ENCODE measurements at regions not wholly inside any gene's neighbourhood (a gene's known extent, or its start where the extent isn't known, plus 50 kb on each side); places are given as distances from the start of the nearest gene placed in this dataset.

DNA sequence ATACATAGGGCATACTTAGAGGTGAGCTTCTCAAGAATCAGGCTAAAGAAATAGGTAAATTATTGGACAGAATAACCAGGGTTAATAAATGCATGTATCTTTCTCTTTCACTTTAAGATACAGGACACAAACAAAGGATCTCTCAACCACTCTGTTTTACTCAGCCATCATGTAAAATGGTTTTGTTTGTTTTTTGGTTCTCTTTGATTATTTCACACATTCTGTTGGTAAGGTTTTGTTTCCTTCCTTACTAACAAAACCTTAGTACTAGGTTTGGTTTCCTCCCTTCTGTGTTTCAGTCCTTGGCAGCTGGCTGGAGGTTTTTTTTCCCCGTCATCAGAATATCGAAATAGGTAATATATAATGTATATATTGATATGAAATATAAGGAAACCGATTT lies 1506.8 kb upstream of the TMEFF2 start:
- no peak for DNase-seq (ENCODE audit: extremely low spot score, unreplicated experiment)
- no peaks in the 10 kb centered on the region for H3K27me3 Mint-ChIP-seq (ENCODE audit: unreplicated experiment)
- H3K9me3 Mint-ChIP-seq (ENCODE audit: unreplicated experiment): no peaks in the 10 kb centered on the region
- peaks cover 15% of the 10 kb centered on the region for H3K4me1 Mint-ChIP-seq (ENCODE audit: unreplicated experiment)
- no peak overlapping the region for H3K4me3 Mint-ChIP-seq (ENCODE audit: unreplicated experiment)
- TF ChIP-seq, protein P1, sequence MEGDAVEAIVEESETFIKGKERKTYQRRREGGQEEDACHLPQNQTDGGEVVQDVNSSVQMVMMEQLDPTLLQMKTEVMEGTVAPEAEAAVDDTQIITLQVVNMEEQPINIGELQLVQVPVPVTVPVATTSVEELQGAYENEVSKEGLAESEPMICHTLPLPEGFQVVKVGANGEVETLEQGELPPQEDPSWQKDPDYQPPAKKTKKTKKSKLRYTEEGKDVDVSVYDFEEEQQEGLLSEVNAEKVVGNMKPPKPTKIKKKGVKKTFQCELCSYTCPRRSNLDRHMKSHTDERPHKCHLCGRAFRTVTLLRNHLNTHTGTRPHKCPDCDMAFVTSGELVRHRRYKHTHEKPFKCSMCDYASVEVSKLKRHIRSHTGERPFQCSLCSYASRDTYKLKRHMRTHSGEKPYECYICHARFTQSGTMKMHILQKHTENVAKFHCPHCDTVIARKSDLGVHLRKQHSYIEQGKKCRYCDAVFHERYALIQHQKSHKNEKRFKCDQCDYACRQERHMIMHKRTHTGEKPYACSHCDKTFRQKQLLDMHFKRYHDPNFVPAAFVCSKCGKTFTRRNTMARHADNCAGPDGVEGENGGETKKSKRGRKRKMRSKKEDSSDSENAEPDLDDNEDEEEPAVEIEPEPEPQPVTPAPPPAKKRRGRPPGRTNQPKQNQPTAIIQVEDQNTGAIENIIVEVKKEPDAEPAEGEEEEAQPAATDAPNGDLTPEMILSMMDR (IDR thresholded peaks at IDR 0.05): no peak
- H3K36me3 Mint-ChIP-seq (ENCODE audit: unreplicated experiment): no peaks in the 10 kb centered on the region
- H3K27ac Mint-ChIP-seq (ENCODE audit: unreplicated experiment): no peak overlapping the region

- Mint-ChIP-seq H3K4me1 (ENCODE audit: unreplicated experiment) (peaks cover 26% of the 10 kb centered on the region), H3K27me3 (ENCODE audit: unreplicated experiment) (no peaks in the 10 kb centered on the region), H3K36me3 (ENCODE audit: unreplicated experiment) (no peaks in the 10 kb centered on the region), H3K9me3 (ENCODE audit: unreplicated experiment) (no peaks in the 10 kb centered on the region), H3K4me3 (ENCODE audit: unreplicated experiment) (no peak overlapping the region), H3K27ac (ENCODE audit: unreplicated experiment) (no peak overlapping the region)
- TF ChIP-seq, protein P1 (IDR thresholded peaks at IDR 0.05): peak; percentile 83
- DNase-seq (ENCODE audit: extremely low spot score, unreplicated experiment): no peak
Observed at GRCh38 chr2:193695367-193695766, 1500.6 kb upstream of the TMEFF2 start.

GRCh38 chr2:193693758-193694157 lies 1499.0 kb upstream of the TMEFF2 start:
- H3K27ac Mint-ChIP-seq (ENCODE audit: unreplicated experiment): no peak overlapping the region
- H3K4me3 Mint-ChIP-seq (ENCODE audit: unreplicated experiment): no peak overlapping the region
- no peaks in the 10 kb centered on the region for H3K36me3 Mint-ChIP-seq (ENCODE audit: unreplicated experiment)
- H3K27me3 Mint-ChIP-seq (ENCODE audit: unreplicated experiment): no peaks in the 10 kb centered on the region
- H3K9me3 Mint-ChIP-seq (ENCODE audit: unreplicated experiment): no peaks in the 10 kb centered on the region
- TF ChIP-seq, protein P1 (IDR thresholded peaks at IDR 0.05): no peak
- H3K4me1 Mint-ChIP-seq (ENCODE audit: unreplicated experiment): peaks cover 15% of the 10 kb centered on the region
- DNase-seq (ENCODE audit: extremely low spot score, unreplicated experiment): no peak

GRCh38 chr2:193690572-193690971 lies 1495.8 kb upstream of the TMEFF2 start:
- no peak for DNase-seq (ENCODE audit: extremely low spot score, unreplicated experiment)
- H3K36me3 Mint-ChIP-seq (ENCODE audit: unreplicated experiment): no peaks in the 10 kb centered on the region
- no peaks in the 10 kb centered on the region for H3K9me3 Mint-ChIP-seq (ENCODE audit: unreplicated experiment)
- H3K27ac Mint-ChIP-seq (ENCODE audit: unreplicated experiment): no peak overlapping the region
- peaks cover 13% of the 10 kb centered on the region for H3K4me1 Mint-ChIP-seq (ENCODE audit: unreplicated experiment)
- H3K27me3 Mint-ChIP-seq (ENCODE audit: unreplicated experiment): no peaks in the 10 kb centered on the region
- TF ChIP-seq, protein P1 (IDR thresholded peaks at IDR 0.05): no peak
- H3K4me3 Mint-ChIP-seq (ENCODE audit: unreplicated experiment): no peak overlapping the region

GRCh38 chr2:193687195-193687594 lies 1492.5 kb upstream of the TMEFF2 start:
- no peak for DNase-seq (ENCODE audit: extremely low spot score, unreplicated experiment)
- TF ChIP-seq, protein P1 (IDR thresholded peaks at IDR 0.05): no peak
- H3K4me3 Mint-ChIP-seq (ENCODE audit: unreplicated experiment): no peak overlapping the region
- H3K36me3 Mint-ChIP-seq (ENCODE audit: unreplicated experiment): peaks cover 2% of the 10 kb centered on the region
- no peaks in the 10 kb centered on the region for H3K4me1 Mint-ChIP-seq (ENCODE audit: unreplicated experiment)
- no peaks in the 10 kb centered on the region for H3K9me3 Mint-ChIP-seq (ENCODE audit: unreplicated experiment)
- no peak overlapping the region for H3K27ac Mint-ChIP-seq (ENCODE audit: unreplicated experiment)
- no peaks in the 10 kb centered on the region for H3K27me3 Mint-ChIP-seq (ENCODE audit: unreplicated experiment)

Data from osteocyte (in vitro differentiated cells).